ENCODE measurements at regions not wholly inside any gene's neighbourhood (a gene's known extent, or its start where the extent isn't known, plus 50 kb on each side); places are given as distances from the start of the nearest gene placed in this dataset.

GRCh38 chr3:59121346-59122144 is 71.7 kb upstream of the CFAP20DC start:
- Histone ChIP-seq H3K36me3 (ENCODE audit: control insufficient read depth in 1 of 2, insufficient read depth in 2 of 2, low read length in 2 of 2) (no peaks in the 10 kb centered on the region), H3K27me3 (ENCODE audit: low read depth, low read length) (no peaks in the 10 kb centered on the region), H3K9me3 (ENCODE audit: control insufficient read depth in 1 of 2, low read length in 2 of 2) (no peaks in the 10 kb centered on the region), H3K27ac (ENCODE audit: low read length) (no peak overlapping the region), H3K4me1 (ENCODE audit: control insufficient read depth in 1 of 2, insufficient read depth in 2 of 2, low read length in 2 of 2) (no peaks in the 10 kb centered on the region), H3K4me3 (ENCODE audit: low read depth in 1 of 2, low read length in 2 of 2) (no peak overlapping the region)

GRCh38 chr3:59118928-59119327 is 69.1 kb upstream of the CFAP20DC start:
- no peak overlapping the region for H3K27ac ChIP-seq (ENCODE audit: low read length)
- H3K27me3 ChIP-seq (ENCODE audit: low read depth, low read length): no peaks in the 10 kb centered on the region
- no peaks in the 10 kb centered on the region for H3K4me1 ChIP-seq (ENCODE audit: control insufficient read depth in 1 of 2, insufficient read depth in 2 of 2, low read length in 2 of 2)
- H3K36me3 ChIP-seq (ENCODE audit: control insufficient read depth in 1 of 2, insufficient read depth in 2 of 2, low read length in 2 of 2): no peaks in the 10 kb centered on the region
- no peaks in the 10 kb centered on the region for H3K9me3 ChIP-seq (ENCODE audit: control insufficient read depth in 1 of 2, low read length in 2 of 2)
- H3K4me3 ChIP-seq (ENCODE audit: low read depth in 1 of 2, low read length in 2 of 2): no peak overlapping the region

DNA sequence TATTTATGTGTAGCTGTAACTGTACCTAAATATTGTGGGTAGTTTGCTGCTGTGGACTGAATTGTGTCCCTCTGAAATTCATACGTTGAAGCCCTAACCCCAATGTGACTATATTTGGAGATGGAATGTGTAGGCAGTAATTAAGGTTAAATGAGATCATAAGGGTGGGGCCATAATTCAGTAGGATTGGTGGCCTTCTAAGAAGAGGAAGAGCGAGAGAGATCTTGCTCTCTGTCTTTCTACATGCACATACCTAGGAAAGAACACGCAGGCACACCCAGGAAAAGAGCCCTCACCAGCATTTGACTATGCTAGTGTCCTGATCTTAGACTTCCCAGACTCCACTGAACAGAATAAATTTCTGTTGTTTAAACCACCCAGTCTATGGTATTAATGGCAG is 67.6 kb upstream of the CFAP20DC start:
- no peak overlapping the region for H3K4me3 ChIP-seq (ENCODE audit: low read depth in 1 of 2, low read length in 2 of 2)
- no peaks in the 10 kb centered on the region for H3K36me3 ChIP-seq (ENCODE audit: control insufficient read depth in 1 of 2, insufficient read depth in 2 of 2, low read length in 2 of 2)
- H3K27me3 ChIP-seq (ENCODE audit: low read depth, low read length): no peaks in the 10 kb centered on the region
- no peaks in the 10 kb centered on the region for H3K9me3 ChIP-seq (ENCODE audit: control insufficient read depth in 1 of 2, low read length in 2 of 2)
- H3K27ac ChIP-seq (ENCODE audit: low read length): no peak overlapping the region
- H3K4me1 ChIP-seq (ENCODE audit: control insufficient read depth in 1 of 2, insufficient read depth in 2 of 2, low read length in 2 of 2): no peaks in the 10 kb centered on the region

- Histone ChIP-seq H3K27ac (ENCODE audit: low read length) (no peak overlapping the region), H3K4me3 (ENCODE audit: low read depth in 1 of 2, low read length in 2 of 2) (peak overlapping the region; percentile 20 to 31), H3K4me1 (ENCODE audit: control insufficient read depth in 1 of 2, insufficient read depth in 2 of 2, low read length in 2 of 2) (no peaks in the 10 kb centered on the region), H3K36me3 (ENCODE audit: control insufficient read depth in 1 of 2, insufficient read depth in 2 of 2, low read length in 2 of 2) (no peaks in the 10 kb centered on the region), H3K27me3 (ENCODE audit: low read depth, low read length) (no peaks in the 10 kb centered on the region), H3K9me3 (ENCODE audit: control insufficient read depth in 1 of 2, low read length in 2 of 2) (no peaks in the 10 kb centered on the region)
These were observed 66.4 kb upstream of the CFAP20DC start for GRCh38 chr3:59116233-59116537.

DNA sequence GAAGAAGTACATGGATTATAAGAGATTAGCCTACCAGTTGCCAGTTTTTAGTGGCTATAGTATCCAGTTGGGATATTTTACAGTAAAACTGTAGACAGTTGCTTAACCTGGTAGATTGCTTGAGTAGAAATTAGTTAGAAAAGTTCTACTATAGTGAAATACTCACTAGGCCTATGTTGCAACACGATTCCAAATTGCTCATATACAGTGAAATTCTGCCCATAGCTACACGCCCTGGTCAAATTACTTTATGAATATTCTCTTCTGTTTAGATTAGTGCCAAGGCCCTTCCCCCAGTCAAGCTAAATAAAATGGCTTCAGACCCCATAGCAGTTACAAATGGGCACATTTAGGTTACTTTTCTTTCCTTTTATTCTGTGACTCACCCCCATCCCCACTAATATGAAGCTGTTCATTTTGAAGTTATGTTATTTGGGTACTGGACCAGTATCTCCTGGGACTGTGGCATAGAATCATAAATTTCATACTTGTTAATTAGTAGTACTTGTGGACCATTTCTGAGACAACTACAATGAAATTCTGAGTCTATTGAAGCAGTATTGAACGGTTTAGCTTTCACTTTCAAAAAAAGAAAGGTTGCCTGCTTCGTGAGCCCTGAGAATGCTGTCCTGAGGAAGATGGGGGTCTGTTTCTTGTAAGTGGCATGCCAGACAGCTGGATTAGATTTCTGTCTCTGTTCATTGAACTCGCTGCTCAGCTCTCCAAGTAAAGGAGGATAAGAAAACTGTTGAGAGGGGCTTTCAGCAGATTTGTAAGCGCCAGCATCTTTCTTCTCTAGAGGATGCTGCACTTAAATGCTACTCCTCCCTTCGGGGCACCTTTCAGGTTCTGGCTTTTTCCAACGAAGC is 65.8 kb upstream of the CFAP20DC start:
- Histone ChIP-seq H3K36me3 (ENCODE audit: control insufficient read depth in 1 of 2, insufficient read depth in 2 of 2, low read length in 2 of 2) (no peaks in the 10 kb centered on the region), H3K27me3 (ENCODE audit: low read depth, low read length) (no peaks in the 10 kb centered on the region), H3K27ac (ENCODE audit: low read length) (no peak overlapping the region), H3K4me3 (ENCODE audit: low read depth in 1 of 2, low read length in 2 of 2) (peak overlapping the region; percentile 20 to 31), H3K4me1 (ENCODE audit: control insufficient read depth in 1 of 2, insufficient read depth in 2 of 2, low read length in 2 of 2) (no peaks in the 10 kb centered on the region), H3K9me3 (ENCODE audit: control insufficient read depth in 1 of 2, low read length in 2 of 2) (no peaks in the 10 kb centered on the region)

- Histone ChIP-seq H3K9me3 (ENCODE audit: control insufficient read depth in 1 of 2, low read length in 2 of 2) (no peaks in the 10 kb centered on the region), H3K27me3 (ENCODE audit: low read depth, low read length) (no peaks in the 10 kb centered on the region), H3K4me1 (ENCODE audit: control insufficient read depth in 1 of 2, insufficient read depth in 2 of 2, low read length in 2 of 2) (no peaks in the 10 kb centered on the region), H3K36me3 (ENCODE audit: control insufficient read depth in 1 of 2, insufficient read depth in 2 of 2, low read length in 2 of 2) (no peaks in the 10 kb centered on the region), H3K27ac (ENCODE audit: low read length) (no peak overlapping the region), H3K4me3 (ENCODE audit: low read depth in 1 of 2, low read length in 2 of 2) (no peak overlapping the region)
These were observed 58.3 kb upstream of the CFAP20DC start for GRCh38 chr3:59107856-59108815.

DNA sequence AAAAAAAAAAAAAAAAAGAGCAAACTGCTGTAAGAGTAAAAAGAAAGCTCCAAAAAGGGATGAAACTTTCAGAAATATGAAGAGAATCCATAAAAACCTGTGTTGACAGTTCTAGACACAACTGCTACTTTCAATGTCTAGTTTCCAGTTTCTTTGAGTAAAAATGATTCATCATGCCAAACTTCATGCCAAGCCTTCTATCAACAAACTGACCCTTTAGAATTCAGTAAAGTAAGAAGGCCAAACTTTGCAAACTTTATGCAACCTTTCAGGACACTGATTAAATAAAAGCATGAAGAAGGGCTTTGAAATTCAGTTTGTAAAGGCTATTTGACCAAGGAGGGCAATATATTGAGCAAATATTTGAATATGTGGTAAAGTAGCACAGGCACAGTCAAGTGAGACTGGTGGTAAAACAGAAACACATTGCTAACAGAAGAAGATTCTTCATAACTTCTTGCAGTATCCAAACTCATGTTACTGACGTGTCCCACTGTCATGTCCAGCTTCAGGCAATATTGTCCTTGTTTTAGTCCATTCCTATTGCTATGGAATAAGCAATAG is 56.3 kb upstream of the CFAP20DC start:
- H3K27me3 ChIP-seq (ENCODE audit: low read depth, low read length): no peaks in the 10 kb centered on the region
- H3K4me1 ChIP-seq (ENCODE audit: control insufficient read depth in 1 of 2, insufficient read depth in 2 of 2, low read length in 2 of 2): no peaks in the 10 kb centered on the region
- no peaks in the 10 kb centered on the region for H3K9me3 ChIP-seq (ENCODE audit: control insufficient read depth in 1 of 2, low read length in 2 of 2)
- H3K27ac ChIP-seq (ENCODE audit: low read length): no peak overlapping the region
- no peaks in the 10 kb centered on the region for H3K36me3 ChIP-seq (ENCODE audit: control insufficient read depth in 1 of 2, insufficient read depth in 2 of 2, low read length in 2 of 2)
- no peak overlapping the region for H3K4me3 ChIP-seq (ENCODE audit: low read depth in 1 of 2, low read length in 2 of 2)

DNA sequence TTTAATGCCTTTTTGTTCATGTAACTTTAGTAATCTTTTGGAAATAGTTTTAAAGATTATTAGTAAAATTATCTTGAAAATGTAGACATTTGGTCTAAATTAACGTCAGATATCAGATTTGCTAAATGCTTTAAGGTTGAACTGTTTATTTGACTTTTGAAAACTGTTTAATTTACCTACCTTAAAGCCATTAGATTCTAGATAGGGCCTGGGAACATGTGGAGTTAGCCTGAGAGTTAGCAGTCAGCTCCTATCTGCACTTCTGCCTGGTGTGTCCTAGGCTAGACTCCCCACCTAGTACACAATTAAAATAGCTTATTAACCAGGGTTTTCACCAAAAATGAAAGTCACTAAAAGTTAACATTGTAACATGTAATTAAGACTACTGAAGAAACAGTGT is 53.7 kb upstream of the CFAP20DC start:
- H3K4me1 ChIP-seq (ENCODE audit: control insufficient read depth in 1 of 2, insufficient read depth in 2 of 2, low read length in 2 of 2): no peaks in the 10 kb centered on the region
- H3K4me3 ChIP-seq (ENCODE audit: low read depth in 1 of 2, low read length in 2 of 2): no peak overlapping the region
- no peaks in the 10 kb centered on the region for H3K27me3 ChIP-seq (ENCODE audit: low read depth, low read length)
- no peaks in the 10 kb centered on the region for H3K9me3 ChIP-seq (ENCODE audit: control insufficient read depth in 1 of 2, low read length in 2 of 2)
- no peaks in the 10 kb centered on the region for H3K36me3 ChIP-seq (ENCODE audit: control insufficient read depth in 1 of 2, insufficient read depth in 2 of 2, low read length in 2 of 2)
- H3K27ac ChIP-seq (ENCODE audit: low read length): no peak overlapping the region

DNA sequence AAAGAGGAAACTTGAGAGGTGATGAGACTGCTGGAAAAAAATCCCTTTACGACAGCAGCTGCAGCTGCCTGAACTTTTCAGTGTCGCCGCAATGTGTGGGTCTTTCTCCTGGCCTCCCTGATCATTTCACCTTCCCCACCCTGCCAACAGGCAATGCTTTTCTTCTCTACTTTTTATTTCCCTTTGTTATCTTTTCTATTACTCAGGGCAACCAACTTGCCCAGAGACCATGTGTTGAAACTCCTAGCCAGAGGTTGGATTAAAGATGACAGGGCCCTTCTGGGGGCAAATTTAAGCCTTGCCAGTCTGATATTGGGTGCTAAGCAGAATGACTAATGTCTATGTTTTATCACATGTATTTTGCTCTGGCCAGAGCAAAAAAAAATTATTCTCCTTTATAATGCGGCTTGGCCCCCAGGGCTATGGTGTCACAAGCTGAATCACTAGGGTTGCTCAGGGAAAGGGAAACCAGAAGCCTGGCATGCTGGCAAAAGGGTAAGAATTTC is 51.5 kb upstream of the CFAP20DC start:
- H3K27me3 ChIP-seq (ENCODE audit: low read depth, low read length): no peaks in the 10 kb centered on the region
- no peak overlapping the region for H3K4me3 ChIP-seq (ENCODE audit: low read depth in 1 of 2, low read length in 2 of 2)
- no peaks in the 10 kb centered on the region for H3K9me3 ChIP-seq (ENCODE audit: control insufficient read depth in 1 of 2, low read length in 2 of 2)
- H3K4me1 ChIP-seq (ENCODE audit: control insufficient read depth in 1 of 2, insufficient read depth in 2 of 2, low read length in 2 of 2): no peaks in the 10 kb centered on the region
- no peak overlapping the region for H3K27ac ChIP-seq (ENCODE audit: low read length)
- H3K36me3 ChIP-seq (ENCODE audit: control insufficient read depth in 1 of 2, insufficient read depth in 2 of 2, low read length in 2 of 2): no peaks in the 10 kb centered on the region
